Suprapubic skin (tissue), 4 donors: ENCODE measurements at regions not wholly inside any gene's neighbourhood (a gene's known extent, or its start where the extent isn't known, plus 50 kb on each side); places are given as distances from the start of the nearest gene placed in this dataset.

ENCODE experiments used
- POLR2A ChIP-seq, 2 donors: fragments of 450-650 bp; IDR thresholded peaks; one replicate each; pipeline ENCODE4 v1.6.1; 2017; ENCODE audit warnings: antibody characterized with exemption in 2 of 2, mild to moderate bottlenecking in 2 of 2, moderate library complexity in 2 of 2
- POLR2AphosphoS5 ChIP-seq, 3 donors: sonication (generic); formaldehyde crosslinking; IDR thresholded peaks; one replicate each; pipeline ENCODE4 v1.6.1; 2017; ENCODE audit warnings: antibody characterized with exemption in 3 of 3
- TF ChIP-seq, protein P1 (sequence below), 2 donors: fragments of 200-600 bp in 1 of 2; fragments of 450-650 bp in 1 of 2; sonication (generic) in 1 of 2; IDR thresholded peaks; one replicate each; pipeline ENCODE4 v1.5.1; 2016 to 2019; ENCODE audit warnings: antibody characterized with exemption in 2 of 2, mild to moderate bottlenecking in 1 of 2, moderate library complexity in 1 of 2

GRCh38 chr2:7438855-7439254 is 521.6 kb downstream of the RNF144A start:
- TF ChIP-seq, protein P1, sequence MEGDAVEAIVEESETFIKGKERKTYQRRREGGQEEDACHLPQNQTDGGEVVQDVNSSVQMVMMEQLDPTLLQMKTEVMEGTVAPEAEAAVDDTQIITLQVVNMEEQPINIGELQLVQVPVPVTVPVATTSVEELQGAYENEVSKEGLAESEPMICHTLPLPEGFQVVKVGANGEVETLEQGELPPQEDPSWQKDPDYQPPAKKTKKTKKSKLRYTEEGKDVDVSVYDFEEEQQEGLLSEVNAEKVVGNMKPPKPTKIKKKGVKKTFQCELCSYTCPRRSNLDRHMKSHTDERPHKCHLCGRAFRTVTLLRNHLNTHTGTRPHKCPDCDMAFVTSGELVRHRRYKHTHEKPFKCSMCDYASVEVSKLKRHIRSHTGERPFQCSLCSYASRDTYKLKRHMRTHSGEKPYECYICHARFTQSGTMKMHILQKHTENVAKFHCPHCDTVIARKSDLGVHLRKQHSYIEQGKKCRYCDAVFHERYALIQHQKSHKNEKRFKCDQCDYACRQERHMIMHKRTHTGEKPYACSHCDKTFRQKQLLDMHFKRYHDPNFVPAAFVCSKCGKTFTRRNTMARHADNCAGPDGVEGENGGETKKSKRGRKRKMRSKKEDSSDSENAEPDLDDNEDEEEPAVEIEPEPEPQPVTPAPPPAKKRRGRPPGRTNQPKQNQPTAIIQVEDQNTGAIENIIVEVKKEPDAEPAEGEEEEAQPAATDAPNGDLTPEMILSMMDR (IDR thresholded peaks at IDR 0.05), result no peak
- TF ChIP-seq POLR2A (IDR thresholded peaks at IDR 0.05) (no peak), POLR2AphosphoS5 (IDR thresholded peaks at IDR 0.05) (no peak)
